Effector CD8-positive, alpha-beta T cell (primary cell): ENCODE measurements at regions not wholly inside any gene's neighbourhood (a gene's known extent, or its start where the extent isn't known, plus 50 kb on each side); places are given as distances from the start of the nearest gene placed in this dataset.
"Not testable (repeated sequence)": the region's sequence is repeated elsewhere in the genome, so short reads cannot be mapped to it uniquely, and the experiment has no call there.

ENCODE experiments used
- DNase-seq: peaks from one replicate; lab custom pipeline; 2025; lab: John Stamatoyannopoulos, UW

DNA sequence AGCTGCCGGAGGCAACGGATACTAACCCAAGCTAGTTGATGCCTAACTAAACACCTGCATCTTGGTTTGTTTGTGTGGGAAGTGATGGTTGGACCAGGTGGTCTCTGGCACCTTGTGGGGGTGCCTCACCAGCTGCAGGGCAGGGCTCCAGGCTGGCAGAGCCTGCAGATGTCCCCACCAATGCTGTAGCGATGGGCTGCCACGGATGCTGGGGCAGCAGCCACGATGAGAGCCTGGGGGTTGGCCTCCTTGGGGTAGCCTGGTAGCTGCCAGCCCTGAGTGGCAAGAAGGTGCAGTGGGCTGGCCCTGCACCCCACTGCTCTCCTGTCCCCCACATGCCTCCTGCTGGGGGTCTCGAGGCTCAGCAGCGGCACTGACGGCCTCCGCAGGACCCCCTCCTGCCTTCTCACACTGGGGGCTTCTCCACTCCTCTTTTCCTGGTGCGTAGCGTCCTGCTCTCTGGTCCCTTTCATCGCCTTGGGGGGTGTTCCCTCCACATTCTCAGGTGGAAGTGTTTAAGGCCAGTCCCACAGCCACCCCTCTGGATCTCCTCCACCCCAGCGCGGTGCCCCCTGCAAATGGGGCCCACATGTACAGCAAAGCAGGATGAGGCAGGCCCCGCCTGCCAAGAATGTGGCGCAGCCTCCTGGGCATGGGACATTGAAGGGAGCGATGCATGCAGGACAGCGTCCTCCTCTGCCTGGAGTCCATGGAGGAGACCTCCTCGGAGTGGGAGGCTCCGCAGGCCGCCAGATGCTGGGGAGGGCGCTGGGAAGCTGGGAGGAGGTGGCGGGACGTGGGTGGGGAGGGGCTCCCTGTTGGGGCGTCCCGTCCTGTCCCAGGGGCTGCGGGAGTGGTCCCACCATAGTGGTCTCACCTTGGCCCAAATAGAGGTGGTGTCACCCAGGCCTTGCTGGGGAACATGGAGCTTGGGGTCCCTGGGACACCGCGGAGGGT is 173.1 kb downstream of the ASB1 start:
- DNase-seq = no peak

DNA sequence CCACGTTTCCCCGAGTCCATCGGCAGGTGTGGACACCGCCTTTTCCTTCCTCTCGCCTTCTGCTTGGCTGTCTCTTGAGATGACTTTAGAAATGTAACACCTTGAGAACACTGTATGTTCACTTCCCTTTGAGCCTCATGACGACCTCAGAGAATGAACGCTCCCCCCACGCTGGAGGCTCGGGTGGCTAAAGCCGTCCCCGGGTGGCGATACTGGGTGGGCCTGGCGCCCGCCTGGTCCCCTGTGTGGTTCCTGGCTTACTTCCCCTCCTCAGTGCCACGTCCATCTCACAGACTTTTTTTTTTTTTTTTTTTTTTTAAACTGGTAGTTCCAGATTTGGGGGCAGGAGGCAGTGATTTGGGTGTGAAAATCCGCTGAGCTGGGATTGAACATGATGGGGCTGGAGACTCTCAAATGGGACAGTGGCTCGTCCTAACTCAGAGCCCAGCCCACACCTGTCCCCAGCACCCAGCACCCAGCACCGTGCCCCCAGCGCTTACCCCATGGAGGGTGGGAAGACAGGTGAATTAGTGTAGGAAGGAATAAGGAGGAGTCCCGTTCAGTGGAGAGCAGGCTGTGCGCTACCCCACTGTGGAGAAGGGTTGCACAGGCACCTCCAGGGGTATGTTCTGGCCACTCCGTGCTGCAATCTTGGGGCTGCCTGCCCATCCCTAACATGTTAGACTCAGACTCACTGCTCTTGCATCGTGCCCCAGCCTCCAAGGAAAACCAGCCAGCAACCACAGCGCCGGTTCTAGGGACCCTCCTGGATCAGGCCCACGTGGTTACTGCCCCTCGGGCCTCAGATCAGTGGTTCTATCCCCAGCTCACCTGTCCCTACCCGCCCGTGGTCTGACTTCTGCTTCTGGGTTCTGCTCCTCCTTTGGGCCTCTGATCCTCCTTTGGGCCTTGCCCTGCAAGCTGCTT is 174.0 kb downstream of the ASB1 start:
- no peak for DNase-seq

DNA sequence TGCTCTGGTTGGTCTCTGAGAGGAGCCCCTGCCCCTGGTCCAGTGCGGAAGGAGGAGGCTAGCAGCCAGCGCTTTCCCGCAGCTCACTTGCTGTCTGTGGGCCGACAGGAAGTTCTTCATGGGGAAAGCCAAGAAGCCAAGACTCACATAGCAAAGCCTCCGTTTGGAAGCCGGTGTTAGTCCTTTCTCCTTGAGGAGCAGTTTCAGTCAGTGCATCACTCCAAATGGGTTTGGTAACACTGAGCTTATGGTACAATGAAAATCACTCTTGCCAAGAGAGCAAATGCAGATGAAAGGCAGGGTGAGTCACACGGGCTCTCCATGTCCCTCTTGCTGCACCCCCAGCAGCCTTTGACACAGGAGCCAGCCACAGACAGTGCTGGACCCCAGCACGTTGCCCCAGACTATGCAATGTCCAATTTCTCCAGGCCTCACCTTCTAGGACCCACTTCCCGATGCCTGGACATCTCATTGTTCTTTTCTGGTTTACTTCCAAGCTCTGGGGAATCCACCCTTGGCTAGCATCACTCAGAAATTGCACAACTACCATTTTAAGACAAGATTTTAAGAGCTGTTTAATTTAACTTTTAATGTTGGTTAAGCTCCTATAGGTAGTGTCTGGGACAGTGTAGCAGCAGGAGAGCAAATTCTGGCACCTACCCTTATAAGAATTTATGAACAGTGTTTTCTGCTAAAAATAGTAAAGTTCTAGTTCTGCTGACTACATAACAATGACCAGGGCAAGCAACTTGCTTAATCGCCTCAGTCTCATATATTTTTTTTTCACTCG is 174.9 kb downstream of the ASB1 start:
- no peak for DNase-seq

DNA sequence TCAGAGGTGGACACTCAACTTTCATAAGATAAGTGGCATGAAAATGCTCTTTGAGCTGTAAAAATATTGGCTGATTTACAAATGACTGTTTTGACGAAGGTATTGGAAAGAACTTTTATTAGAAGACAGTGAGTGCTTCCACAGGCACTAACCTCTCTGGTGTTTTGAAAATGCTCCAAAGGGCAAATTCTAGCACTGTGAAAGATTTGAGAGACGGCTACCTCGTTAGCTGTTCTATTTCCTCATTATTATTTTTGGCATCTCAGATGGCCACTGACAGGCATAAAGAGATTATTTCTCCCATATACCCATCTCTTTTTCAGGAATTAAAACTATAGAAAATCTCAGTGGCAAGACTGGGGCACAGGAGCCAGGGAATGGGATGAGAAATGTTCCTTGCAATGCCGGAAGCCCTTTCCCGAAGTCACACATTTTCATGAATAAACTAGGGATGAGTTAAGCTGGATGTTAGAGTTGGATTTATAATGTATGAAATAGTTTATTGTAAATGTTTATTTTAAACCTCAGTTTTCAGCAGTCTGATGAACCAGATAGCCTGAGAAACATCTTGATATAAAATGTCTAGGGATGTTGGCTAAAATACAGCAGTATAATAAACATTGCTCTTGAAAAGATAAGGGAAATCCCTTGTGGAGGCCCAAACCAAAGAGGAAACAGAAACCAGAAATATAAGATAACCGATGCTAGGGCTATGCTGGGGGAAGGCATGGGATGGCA is 175.7 kb downstream of the ASB1 start:
- no peak for DNase-seq

DNA sequence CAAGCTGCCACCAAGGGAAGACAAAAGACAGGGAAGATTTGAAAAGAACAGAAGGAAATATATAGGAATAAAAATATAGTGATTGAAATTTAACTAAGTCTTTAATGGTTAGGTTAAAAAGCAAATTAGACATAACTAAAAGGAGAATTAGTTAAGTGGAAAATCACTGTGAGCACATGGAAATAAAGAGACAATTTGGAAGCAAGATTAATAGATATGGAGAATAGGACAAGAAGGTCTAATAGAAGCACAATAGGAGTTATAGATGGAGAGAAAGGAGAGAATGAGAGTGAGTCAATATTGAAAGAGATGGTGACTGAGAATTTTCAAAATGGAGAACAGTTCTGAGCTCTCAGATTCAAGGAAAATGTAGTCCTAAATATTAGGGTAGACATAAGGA is 176.9 kb downstream of the ASB1 start:
- no peak for DNase-seq

DNA sequence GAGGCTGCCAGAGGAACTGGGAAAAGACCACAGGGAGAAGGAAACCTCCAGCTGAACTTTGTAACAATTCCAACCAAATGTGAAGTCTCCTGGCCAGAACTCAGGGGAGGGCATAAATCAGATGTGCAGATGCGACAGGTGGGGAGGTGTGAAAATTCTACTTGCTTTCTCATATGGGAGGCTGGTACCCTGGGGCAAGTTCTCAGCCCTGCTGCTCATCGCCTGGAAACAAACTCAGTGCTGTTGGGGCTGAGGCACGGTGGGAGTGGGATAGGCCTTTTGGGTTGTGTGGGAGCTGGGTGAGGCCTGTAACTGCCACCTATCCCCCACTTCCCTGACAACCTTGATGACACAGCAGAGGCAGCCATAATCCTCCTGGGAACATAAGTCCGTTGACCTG is 179.6 kb downstream of the ASB1 start:
- no peak for DNase-seq

DNA sequence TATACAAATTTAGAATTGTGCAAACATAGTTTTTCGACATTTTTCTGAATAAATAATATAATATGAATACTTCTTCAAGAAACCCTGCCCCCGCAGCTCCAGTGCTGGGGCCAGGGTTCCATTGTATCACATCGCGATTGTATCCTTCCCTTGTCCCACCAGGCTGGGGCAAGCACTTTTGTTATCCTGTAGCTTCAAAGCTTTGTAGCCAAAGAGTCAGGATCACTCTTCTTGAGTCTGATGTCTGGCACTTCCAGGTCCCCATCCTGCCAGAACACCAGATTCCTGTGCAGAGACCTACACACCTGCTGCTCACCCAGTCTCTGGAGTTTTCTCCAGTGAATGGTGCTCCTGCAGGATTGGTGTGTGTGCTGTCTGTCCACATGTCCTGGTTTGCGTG is 186.9 kb downstream of the ASB1 start:
- DNase-seq = no peak

DNA sequence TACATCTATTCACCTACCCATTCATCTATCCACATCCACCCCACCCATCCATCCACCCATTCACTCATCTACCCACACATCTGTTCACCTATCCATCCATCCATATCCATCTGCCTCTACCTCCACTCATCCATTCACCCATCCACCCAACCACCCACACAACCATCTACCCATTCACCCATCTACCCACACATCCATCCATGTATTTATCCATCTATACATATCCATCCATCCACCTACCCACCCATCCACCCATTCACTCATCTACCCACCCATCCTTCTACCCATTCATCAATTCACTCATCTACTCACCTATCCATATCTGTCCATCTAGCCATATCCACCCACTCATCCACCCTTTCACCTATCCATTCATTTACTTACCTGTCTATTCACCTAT is 187.6 kb downstream of the ASB1 start:
- DNase-seq = no peak

DNA sequence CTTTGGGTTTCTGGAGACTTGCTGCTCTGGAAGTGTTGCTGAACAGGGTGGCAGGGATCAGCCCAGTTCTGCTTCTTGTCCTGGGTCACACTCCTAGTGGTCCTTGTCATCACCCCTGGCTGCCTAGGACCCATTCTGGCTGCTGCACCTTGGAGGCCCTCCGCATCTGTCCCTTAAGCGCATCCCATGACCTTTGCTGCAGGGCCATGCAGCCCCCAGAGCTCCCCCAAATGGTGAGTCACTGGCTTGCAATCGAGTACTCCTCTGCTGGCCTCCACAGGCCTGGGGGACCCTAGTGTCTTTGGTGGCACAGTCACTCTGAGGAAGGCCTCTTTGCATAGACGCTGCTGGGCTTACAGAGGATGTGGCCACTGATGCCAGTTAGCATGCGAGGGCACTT is 188.5 kb downstream of the ASB1 start:
- no peak for DNase-seq

DNA sequence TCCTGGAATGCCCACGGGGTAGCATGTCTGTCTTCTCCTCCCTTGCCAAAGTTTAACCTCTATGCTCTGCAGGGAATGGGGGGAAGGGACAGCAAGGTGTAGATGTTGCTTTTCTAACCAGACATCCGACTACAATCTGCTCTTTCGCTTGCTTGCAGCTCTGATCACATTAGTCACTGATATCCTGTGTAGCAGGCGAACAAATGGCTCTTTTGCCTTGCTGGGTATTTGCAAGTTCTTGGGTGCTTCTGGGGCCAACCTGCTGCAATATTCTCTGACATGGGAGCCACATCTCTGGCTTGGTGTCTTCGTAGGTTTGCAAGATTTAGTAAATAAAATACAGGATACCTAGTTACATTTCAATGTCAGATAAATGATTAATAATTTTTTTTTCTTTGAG is 190.0 kb downstream of the ASB1 start:
- DNase-seq = no peak

DNA sequence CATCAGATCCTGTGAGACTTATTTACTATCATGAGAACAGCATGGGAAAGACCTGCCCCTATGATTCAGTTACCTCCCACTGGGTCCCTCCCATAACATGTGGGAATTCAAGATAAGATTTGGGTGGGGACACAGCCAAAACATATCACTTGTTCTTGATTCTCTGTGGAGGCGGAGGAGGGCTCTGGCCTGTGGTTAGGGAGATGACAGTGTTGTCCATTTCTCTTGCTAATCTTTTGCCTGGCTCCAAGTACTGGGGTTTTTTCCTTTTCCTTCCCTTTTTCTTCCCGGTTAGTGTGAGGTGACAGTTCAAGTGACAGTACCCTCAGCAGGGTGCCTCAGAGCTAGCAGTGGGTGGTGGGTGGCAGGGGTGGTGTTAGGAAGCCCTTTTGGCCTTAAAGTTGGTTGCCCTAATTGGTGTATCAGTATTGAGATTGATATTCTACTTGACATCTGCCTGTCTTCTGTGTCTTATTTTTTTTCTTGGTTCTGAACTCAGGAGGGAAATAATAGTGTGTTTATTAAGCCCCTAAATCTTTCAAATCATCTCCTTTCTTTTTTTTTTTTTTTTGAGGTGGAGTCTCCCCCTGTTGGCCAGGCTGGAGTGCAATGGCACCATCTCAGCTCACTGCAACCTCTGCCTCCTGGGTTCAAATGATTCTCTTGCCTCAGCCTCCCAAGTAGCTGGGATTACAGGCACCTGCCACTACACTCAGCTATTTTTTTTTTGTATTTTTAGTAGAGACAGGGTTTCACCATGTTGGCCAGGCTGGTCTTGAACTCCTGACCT is 192.0 kb downstream of the ASB1 start:
- not testable (repeated sequence) for DNase-seq

DNA sequence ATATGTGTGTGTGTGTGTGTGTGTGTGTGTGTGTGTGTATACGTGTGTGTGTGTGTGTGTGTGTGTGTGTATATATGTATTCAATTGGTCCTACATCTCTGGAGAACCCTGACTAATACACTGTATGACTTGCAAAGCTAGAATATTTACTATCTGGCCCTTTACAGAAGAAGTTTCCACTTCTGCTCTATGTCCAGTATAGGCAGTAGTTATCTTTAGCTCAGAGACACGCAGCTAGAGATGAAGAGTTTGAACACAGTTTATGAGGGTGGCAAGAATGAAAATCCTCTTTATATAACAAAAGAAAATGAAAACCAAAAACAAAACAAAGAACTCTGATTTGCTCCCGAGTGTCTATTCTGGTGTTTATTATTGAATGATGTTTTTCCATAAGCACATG is 201.2 kb downstream of the ASB1 start:
- DNase-seq = no peak

DNA sequence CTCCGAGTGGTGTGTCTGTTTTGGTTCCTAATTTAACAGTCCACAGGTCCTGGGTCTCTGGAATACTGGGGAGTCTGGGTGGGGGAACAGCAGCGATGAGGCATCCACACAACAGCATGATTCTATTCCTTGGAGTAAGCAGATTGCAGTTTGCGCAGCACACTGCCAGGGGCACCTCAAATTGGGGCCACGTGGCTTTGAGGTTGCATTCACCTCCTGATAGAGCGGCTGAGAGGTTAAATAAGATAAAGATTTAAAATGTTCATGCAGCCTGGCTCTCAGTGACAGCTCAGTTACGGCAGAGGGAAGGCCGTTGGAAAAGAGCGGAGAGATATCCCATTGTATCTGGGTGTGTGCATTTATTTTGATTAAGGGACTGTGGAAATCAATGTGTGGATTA is 202.3 kb downstream of the ASB1 start:
- DNase-seq = no peak

DNA sequence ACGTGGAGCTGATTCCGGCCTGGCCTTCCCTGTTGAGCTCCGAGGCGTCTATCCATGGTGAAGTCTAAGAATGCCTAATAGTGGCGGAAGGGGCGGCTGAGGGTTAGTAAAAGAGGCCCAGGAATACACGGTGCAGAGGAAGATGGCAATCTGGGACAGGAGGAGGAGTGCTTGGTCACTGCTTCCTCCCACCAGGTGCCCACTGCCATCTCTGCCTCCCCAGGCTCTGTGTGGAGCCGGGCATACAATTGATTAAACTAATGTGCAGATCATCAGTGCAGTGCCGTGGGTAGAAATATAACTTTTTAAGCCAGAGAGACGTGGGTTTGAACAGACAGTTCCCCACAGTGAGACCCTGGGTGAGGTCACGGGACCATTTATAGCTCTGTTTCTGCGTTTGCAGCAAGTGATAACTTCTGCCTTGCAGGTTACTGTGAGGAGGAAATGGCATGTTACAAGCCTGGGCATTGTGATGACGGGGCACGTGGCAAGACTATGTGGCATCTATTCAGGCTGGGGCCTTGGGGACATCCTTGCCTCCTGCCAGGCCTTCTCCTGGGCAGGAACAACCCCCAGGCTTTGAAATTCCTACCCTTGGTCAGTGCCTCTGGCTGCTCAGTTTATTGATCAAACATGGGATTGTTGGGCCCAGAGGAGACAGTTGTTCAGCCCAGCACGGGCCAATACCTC is 204.9 kb downstream of the ASB1 start:
- DNase-seq = no peak

DNA sequence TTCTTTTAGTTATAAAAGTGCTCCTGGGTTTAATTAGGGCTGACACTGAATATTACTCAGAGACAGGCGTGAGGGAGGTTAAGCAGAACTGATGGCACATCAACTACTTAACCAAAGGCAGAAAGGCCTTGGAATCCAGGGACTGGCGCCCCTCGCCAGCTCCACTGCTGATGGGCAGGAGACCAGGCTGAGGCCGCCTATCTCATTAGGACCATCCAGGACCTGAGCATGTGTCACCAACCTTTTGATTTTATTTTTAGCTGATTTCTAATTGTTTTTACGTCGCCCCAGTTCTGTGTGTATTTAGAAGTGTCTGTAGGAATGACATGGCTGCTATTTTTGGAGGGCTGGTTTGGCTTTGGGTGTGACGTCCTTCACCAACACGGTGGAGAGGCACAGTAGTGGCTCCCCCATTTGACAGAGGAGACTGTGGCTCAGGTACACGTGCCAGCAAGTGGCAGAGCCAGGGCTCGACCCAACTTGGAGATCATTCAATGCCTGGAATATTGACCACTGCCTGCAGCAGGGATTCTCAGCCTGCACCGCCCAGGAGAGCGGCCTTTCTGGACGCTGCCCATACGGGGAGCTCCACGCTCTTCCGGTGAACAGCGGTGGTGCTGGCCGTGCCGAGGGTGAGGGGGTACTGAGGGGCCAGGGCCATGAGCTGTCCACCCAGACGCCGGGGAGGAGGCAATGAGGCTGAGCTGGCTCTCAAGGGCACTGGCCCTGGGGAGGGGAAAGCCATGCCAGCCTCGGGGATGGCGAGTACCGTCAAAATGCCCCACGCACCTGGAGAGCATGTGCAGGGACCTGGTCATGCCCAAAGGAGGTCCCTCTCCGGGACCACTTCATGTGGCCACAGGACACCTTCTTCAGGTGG is 205.7 kb downstream of the ASB1 start:
- DNase-seq = no peak

DNA sequence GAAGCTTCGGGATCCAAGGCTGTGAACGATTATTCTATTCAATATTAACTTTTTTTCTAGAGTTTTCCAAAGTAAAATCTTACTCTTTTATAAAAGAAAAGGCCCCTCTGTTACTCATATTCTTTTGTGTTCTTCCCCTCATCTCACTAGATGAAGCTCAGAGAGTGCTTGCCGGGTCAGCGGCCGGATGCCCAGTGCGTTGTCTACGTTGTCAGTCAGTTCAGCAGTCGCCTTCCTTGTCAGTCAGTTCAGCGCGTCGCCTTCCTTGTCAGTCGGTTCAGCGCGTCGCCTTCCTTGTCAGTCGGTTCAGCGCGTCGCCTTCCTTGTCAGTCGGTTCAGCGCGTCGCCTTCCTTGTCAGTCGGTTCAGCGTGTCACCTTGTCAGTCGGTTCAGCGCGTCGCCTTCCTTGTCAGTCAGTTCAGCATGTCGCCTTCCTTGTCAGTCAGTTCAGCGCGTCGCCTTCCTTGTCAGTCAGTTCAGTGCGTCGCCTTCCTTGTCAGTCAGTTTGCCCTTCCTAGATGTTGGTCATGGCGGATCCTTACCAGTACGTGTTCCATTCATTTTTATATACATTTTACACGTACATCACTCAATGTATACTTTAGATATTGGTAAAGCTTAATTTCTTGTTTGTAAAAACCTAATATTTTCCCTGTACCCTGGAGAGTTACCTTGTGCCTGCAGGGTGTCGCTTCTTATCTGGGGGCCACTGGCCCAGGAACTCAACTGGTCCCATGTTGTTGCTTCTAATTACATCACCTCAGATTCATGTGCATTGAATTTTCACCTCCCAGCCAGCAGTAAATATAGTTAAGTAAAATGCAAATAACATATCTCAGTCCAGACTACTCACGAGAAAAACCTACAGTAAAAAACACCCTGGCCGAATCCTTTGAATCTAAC is 206.9 kb downstream of the ASB1 start:
- DNase-seq = no peak

DNA sequence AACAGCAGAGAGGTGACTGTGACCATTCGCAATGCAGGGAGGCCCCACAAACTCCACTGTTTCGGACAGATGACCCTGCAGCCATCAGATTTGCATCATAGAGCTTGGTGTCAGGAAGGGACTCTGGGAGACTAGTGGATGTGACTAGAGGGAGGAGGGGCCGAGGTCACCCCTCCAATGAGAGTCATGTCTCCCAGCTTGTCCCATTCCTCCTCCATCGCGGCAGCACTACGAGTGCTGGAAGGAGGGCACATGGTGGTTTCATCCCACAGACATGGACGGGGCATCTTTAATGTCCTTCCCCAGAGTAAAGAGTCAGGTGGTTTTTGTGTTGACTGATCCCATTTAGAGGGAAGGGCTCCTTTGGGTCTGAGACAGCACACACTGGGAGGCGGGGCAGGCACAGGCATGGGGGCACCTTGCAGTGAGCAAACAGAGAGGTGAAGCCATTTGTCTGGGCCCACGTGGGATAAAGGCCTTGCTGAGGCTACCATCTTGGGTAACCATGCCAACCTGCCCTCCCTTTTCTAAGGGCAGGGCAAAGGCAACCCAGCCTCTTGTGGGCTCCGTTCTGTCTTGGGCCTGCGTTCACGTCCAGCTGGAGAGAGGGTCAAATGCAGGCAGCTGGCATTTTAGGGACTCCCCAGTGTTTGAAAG is 208.1 kb downstream of the ASB1 start:
- DNase-seq = no peak
